ENCODE measurements at regions not wholly inside any gene's neighbourhood (a gene's known extent, or its start where the extent isn't known, plus 50 kb on each side); places are given as distances from the start of the nearest gene placed in this dataset.

- DNase-seq (ENCODE audit: low spot score): no peak
- Mint-ChIP-seq H3K27me3 (ENCODE audit: low read depth) (peaks cover 2% of the 10 kb centered on the region; the same call in 1 of the 2 replicates), H3K9me3 (peaks cover 25% of the 10 kb centered on the region), H3K4me3 (no peak overlapping the region), H3K4me1 (peaks cover 56% of the 10 kb centered on the region), H3K27ac (no peak overlapping the region), H3K36me3 (peaks cover 24% of the 10 kb centered on the region)
- CTCF ChIA-PET: no interaction called here
- POLR2A ChIA-PET: interaction anchor here (3.6 kb wide), 1 partner anchor 101 kb away, joined by 18 read pairs; the partner anchor contains the start of gene ATF7IP
- ATAC-seq: no peak
- TF ChIP-seq, protein P1, sequence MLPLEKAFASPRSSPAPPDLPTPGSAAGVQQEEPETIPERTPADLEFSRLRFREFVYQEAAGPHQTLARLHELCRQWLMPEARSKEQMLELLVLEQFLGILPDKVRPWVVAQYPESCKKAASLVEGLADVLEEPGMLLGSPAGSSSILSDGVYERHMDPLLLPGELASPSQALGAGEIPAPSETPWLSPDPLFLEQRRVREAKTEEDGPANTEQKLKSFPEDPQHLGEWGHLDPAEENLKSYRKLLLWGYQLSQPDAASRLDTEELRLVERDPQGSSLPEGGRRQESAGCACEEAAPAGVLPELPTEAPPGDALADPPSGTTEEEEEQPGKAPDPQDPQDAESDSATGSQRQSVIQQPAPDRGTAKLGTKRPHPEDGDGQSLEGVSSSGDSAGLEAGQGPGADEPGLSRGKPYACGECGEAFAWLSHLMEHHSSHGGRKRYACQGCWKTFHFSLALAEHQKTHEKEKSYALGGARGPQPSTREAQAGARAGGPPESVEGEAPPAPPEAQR (CRISPR knock-in tag; IDR thresholded peaks at IDR 0.05): no peak
- TF ChIP-seq, protein P2, sequence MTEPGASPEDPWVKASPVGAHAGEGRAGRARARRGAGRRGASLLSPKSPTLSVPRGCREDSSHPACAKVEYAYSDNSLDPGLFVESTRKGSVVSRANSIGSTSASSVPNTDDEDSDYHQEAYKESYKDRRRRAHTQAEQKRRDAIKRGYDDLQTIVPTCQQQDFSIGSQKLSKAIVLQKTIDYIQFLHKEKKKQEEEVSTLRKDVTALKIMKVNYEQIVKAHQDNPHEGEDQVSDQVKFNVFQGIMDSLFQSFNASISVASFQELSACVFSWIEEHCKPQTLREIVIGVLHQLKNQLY (CRISPR knock-in tag; IDR thresholded peaks at IDR 0.05): no peak
- TF ChIP-seq ATF2 (CRISPR knock-in tag; IDR thresholded peaks at IDR 0.05; ENCODE audit: borderline replicate concordance, low read depth) (no peak), SP1 (CRISPR knock-in tag; conservative IDR thresholded peaks at IDR 0.05) (no peak), NR3C1 (CRISPR knock-in tag; conservative IDR thresholded peaks at IDR 0.05; ENCODE audit: low read depth) (no peak), ZNF121 (CRISPR knock-in tag; IDR thresholded peaks at IDR 0.05) (no peak), ZNF671 (CRISPR knock-in tag; IDR thresholded peaks at IDR 0.05) (no peak), HMGA2 (CRISPR knock-in tag; IDR thresholded peaks at IDR 0.05) (no peak), ATF3 (CRISPR knock-in tag; conservative IDR thresholded peaks at IDR 0.05) (no peak)
- TF ChIP-seq, protein P3, sequence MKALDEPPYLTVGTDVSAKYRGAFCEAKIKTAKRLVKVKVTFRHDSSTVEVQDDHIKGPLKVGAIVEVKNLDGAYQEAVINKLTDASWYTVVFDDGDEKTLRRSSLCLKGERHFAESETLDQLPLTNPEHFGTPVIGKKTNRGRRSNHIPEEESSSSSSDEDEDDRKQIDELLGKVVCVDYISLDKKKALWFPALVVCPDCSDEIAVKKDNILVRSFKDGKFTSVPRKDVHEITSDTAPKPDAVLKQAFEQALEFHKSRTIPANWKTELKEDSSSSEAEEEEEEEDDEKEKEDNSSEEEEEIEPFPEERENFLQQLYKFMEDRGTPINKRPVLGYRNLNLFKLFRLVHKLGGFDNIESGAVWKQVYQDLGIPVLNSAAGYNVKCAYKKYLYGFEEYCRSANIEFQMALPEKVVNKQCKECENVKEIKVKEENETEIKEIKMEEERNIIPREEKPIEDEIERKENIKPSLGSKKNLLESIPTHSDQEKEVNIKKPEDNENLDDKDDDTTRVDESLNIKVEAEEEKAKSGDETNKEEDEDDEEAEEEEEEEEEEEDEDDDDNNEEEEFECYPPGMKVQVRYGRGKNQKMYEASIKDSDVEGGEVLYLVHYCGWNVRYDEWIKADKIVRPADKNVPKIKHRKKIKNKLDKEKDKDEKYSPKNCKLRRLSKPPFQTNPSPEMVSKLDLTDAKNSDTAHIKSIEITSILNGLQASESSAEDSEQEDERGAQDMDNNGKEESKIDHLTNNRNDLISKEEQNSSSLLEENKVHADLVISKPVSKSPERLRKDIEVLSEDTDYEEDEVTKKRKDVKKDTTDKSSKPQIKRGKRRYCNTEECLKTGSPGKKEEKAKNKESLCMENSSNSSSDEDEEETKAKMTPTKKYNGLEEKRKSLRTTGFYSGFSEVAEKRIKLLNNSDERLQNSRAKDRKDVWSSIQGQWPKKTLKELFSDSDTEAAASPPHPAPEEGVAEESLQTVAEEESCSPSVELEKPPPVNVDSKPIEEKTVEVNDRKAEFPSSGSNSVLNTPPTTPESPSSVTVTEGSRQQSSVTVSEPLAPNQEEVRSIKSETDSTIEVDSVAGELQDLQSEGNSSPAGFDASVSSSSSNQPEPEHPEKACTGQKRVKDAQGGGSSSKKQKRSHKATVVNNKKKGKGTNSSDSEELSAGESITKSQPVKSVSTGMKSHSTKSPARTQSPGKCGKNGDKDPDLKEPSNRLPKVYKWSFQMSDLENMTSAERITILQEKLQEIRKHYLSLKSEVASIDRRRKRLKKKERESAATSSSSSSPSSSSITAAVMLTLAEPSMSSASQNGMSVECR (CRISPR knock-in tag; IDR thresholded peaks at IDR 0.05; ENCODE audit: borderline replicate concordance): no peak
- TF ChIP-seq, protein P4, sequence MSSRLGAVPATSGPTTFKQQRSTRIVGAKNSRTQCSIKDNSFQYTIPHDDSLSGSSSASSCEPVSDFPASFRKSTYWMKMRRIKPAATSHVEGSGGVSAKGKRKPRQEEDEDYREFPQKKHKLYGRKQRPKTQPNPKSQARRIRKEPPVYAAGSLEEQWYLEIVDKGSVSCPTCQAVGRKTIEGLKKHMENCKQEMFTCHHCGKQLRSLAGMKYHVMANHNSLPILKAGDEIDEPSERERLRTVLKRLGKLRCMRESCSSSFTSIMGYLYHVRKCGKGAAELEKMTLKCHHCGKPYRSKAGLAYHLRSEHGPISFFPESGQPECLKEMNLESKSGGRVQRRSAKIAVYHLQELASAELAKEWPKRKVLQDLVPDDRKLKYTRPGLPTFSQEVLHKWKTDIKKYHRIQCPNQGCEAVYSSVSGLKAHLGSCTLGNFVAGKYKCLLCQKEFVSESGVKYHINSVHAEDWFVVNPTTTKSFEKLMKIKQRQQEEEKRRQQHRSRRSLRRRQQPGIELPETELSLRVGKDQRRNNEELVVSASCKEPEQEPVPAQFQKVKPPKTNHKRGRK (CRISPR knock-in tag; IDR thresholded peaks at IDR 0.05; ENCODE audit: borderline replicate concordance): no peak
These were observed 101.2 kb upstream of the ATF7IP start for GRCh38 chr12:14264316-14264715.

DNA sequence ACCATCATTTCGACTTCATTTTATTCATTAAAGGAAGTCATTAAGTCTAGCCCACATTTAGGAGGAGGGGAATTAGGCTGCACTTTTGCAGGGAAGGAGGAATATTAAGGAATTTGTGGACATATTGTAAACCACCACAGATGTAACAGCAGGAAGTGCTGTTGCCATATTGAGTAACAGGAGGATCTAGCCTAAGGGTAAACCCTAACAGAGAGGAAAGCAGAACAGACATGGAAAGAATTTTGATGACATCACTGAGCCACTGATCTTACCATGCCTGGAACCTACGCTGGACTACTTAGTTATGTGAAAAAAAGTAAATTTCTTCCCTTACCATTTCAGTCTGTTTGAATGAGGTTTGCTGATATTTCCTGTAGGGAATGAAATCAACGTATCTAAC is 100.7 kb upstream of the ATF7IP start:
- POLR2A ChIA-PET: interaction anchor here (3.6 kb wide), 1 partner anchor 101 kb away, joined by 18 read pairs; the partner anchor contains the start of gene ATF7IP
- Mint-ChIP-seq H3K4me1 (peaks cover 53% of the 10 kb centered on the region), H3K9me3 (peaks cover 24% of the 10 kb centered on the region), H3K27me3 (ENCODE audit: low read depth) (peaks cover 4% of the 10 kb centered on the region; the same call in 1 of the 2 replicates), H3K4me3 (no peak overlapping the region), H3K27ac (no peak overlapping the region), H3K36me3 (peaks cover 24% of the 10 kb centered on the region)
- TF ChIP-seq ESRRA (CRISPR knock-in tag; IDR thresholded peaks at IDR 0.05; ENCODE audit: borderline replicate concordance): no peak
- TF ChIP-seq, protein P5, sequence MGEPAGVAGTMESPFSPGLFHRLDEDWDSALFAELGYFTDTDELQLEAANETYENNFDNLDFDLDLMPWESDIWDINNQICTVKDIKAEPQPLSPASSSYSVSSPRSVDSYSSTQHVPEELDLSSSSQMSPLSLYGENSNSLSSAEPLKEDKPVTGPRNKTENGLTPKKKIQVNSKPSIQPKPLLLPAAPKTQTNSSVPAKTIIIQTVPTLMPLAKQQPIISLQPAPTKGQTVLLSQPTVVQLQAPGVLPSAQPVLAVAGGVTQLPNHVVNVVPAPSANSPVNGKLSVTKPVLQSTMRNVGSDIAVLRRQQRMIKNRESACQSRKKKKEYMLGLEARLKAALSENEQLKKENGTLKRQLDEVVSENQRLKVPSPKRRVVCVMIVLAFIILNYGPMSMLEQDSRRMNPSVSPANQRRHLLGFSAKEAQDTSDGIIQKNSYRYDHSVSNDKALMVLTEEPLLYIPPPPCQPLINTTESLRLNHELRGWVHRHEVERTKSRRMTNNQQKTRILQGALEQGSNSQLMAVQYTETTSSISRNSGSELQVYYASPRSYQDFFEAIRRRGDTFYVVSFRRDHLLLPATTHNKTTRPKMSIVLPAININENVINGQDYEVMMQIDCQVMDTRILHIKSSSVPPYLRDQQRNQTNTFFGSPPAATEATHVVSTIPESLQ (CRISPR knock-in tag; IDR thresholded peaks at IDR 0.05): no peak
- TF ChIP-seq USF2 (CRISPR knock-in tag; IDR thresholded peaks at IDR 0.05): no peak
- TF ChIP-seq ATF3 (CRISPR knock-in tag; conservative IDR thresholded peaks at IDR 0.05): no peak
- TF ChIP-seq, protein P6, sequence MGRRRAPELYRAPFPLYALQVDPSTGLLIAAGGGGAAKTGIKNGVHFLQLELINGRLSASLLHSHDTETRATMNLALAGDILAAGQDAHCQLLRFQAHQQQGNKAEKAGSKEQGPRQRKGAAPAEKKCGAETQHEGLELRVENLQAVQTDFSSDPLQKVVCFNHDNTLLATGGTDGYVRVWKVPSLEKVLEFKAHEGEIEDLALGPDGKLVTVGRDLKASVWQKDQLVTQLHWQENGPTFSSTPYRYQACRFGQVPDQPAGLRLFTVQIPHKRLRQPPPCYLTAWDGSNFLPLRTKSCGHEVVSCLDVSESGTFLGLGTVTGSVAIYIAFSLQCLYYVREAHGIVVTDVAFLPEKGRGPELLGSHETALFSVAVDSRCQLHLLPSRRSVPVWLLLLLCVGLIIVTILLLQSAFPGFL (CRISPR knock-in tag; IDR thresholded peaks at IDR 0.05; ENCODE audit: borderline replicate concordance): no peak
- TF ChIP-seq JAZF1 (CRISPR knock-in tag; IDR thresholded peaks at IDR 0.05): no peak
- no peak for TF ChIP-seq GTF2I (CRISPR knock-in tag; conservative IDR thresholded peaks at IDR 0.05)
- TF ChIP-seq, protein P2 (CRISPR knock-in tag; IDR thresholded peaks at IDR 0.05): no peak
- TF ChIP-seq GABPB1 (CRISPR knock-in tag; IDR thresholded peaks at IDR 0.05): no peak
- no peak for ATAC-seq
- CTCF ChIA-PET: no interaction called here
- no peak for DNase-seq (ENCODE audit: low spot score)
